Tibial nerve (tissue), 4 donors: ENCODE measurements at regions not wholly inside any gene's neighbourhood (a gene's known extent, or its start where the extent isn't known, plus 50 kb on each side); places are given as distances from the start of the nearest gene placed in this dataset.

Experiments
- CTCF ChIP-seq, 5 experiments: fragments of 200-600 bp in 3 of 5; fragments of 450-650 bp in 2 of 5; sonication (generic) in 3 of 5; IDR thresholded peaks; one replicate each; pipeline ENCODE4 v1.5.1; 2016 to 2019; ENCODE audit warnings: antibody characterized with exemption in 5 of 5, mild to moderate bottlenecking in 3 of 5, moderate library complexity in 2 of 5
- EP300 ChIP-seq, 2 donors: sonication (generic); formaldehyde crosslinking; IDR thresholded peaks; one replicate each; pipeline ENCODE4 v1.6.1; 2017; ENCODE audit warnings: antibody characterized with exemption in 2 of 2, mild to moderate bottlenecking in 1 of 2
- POLR2A ChIP-seq, 2 donors: fragments of 450-650 bp; IDR thresholded peaks; one replicate each; pipeline ENCODE4 v1.6.1; 2017; ENCODE audit warnings: antibody characterized with exemption in 2 of 2, mild to moderate bottlenecking in 2 of 2, moderate library complexity in 2 of 2

- TF ChIP-seq CTCF (IDR thresholded peaks at IDR 0.05) (no peak), EP300 (IDR thresholded peaks at IDR 0.05) (no peak), POLR2A (IDR thresholded peaks at IDR 0.05) (no peak)
Measured at GRCh38 chr2:7497178-7497577, 580.0 kb downstream of the RNF144A start.
